Stomach (tissue), 4 donors: ENCODE measurements at regions not wholly inside any gene's neighbourhood (a gene's known extent, or its start where the extent isn't known, plus 50 kb on each side); places are given as distances from the start of the nearest gene placed in this dataset.

Experiments
- CTCF ChIP-seq, 7 experiments: fragments of 450-650 bp in 4 of 7; fragments of 200-600 bp in 3 of 7; sonication (generic) in 3 of 7; IDR thresholded peaks; one replicate each; pipeline ENCODE4 v1.5.1; 2016 to 2019; ENCODE audit warnings: antibody characterized with exemption in 7 of 7, control low read depth in 2 of 7, mild to moderate bottlenecking in 1 of 7
- EP300 ChIP-seq: sonication (generic); formaldehyde crosslinking; IDR thresholded peaks from one replicate; pipeline ENCODE4 v1.6.1; 2017; ENCODE audit warnings: antibody characterized with exemption
- POLR2A ChIP-seq, 4 donors: fragments of 450-650 bp; IDR thresholded peaks; one replicate each; pipeline ENCODE4 v1.6.1; 2016; ENCODE audit warnings: antibody characterized with exemption in 4 of 4, control low read depth in 2 of 4, mild to moderate bottlenecking in 1 of 4, moderate library complexity in 1 of 4
- POLR2AphosphoS5 ChIP-seq, 3 donors: sonication (generic); formaldehyde crosslinking; IDR thresholded peaks; one replicate each; pipeline ENCODE4 v1.6.1; 2016; ENCODE audit warnings: antibody characterized with exemption in 3 of 3

- TF ChIP-seq CTCF (IDR thresholded peaks at IDR 0.05) (no peak), POLR2A (IDR thresholded peaks at IDR 0.05) (no peak), POLR2AphosphoS5 (IDR thresholded peaks at IDR 0.05) (no peak), EP300 (no peak)
Measured at GRCh38 chr9:119793218-119793617, 424.0 kb upstream of the BRINP1 start.
